Spleen (tissue), 7 donors: ENCODE measurements at regions not wholly inside any gene's neighbourhood (a gene's known extent, or its start where the extent isn't known, plus 50 kb on each side); places are given as distances from the start of the nearest gene placed in this dataset.

Experiments used
- CTCF ChIP-seq, 11 experiments: fragments of 200-600 bp in 7 of 11; fragments of 450-650 bp in 4 of 11; sonication (generic) in 4 of 11; IDR thresholded peaks in 8 of 11; conservative IDR thresholded peaks in 3 of 11; 1 replicate in 7 of 11; 2 replicates in 4 of 11; pipeline versions ENCODE4 v1.4.0 to v1.8.0; 2016 to 2021; ENCODE audit warnings: antibody characterized with exemption in 11 of 11, inconsistent platforms in 4 of 11, mild to moderate bottlenecking in 1 of 11
- POLR2A ChIP-seq, 3 donors: fragments of 450-650 bp; IDR thresholded peaks; one replicate each; pipeline ENCODE4 v1.5.1; 2017; ENCODE audit warnings: antibody characterized with exemption in 3 of 3, mild to moderate bottlenecking in 1 of 3
- POLR2AphosphoS5 ChIP-seq, 3 donors: sonication (generic); formaldehyde crosslinking; IDR thresholded peaks; one replicate each; pipeline ENCODE4 v1.5.1; 2017; ENCODE audit warnings: antibody characterized with exemption in 3 of 3
- donor health status: DM: no; HTN: no; CAD: no; lungs with moderate emphysema.
- donor health status: DM: no; HTN: no; CAD: no.
- donor health status: DM: no; HTN: no; CAD: no.

GRCh38 chr10:5274795-5275194 is 78.2 kb downstream of the AKR1C4 start:
- TF ChIP-seq POLR2AphosphoS5 (IDR thresholded peaks at IDR 0.05) (no peak), CTCF (IDR thresholded peaks at IDR 0.05 in 8 of 11, conservative IDR thresholded peaks at IDR 0.05 in 3 of 11) (no peak), POLR2A (IDR thresholded peaks at IDR 0.05) (no peak)
